ENCODE measurements at regions not wholly inside any gene's neighbourhood (a gene's known extent, or its start where the extent isn't known, plus 50 kb on each side); places are given as distances from the start of the nearest gene placed in this dataset.
A peak's percentile ranks its signal among the peaks of the same experiment; 100 is the strongest.

DNA sequence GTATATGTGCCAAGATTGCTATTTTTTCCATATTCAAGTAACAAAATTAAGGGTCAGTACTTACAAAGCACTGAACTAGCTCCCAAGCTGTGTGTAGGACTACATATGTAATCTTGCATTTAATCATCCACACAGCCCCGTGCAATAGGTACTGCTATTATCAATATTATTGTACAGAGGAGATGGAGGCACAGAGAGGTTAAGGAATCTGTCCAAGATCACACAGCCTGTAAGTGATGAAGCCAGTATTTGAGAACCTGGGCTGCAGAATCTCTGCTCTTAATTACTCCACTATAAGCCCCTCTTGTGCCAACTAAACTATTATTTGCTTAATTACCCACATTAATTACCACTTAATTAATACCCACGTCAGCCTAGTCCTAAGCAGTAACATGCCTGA is 134.1 kb downstream of the KATNIP start:
- Mint-ChIP-seq H3K4me3 (no peak overlapping the region), H3K4me1 (no peaks in the 10 kb centered on the region), H3K27ac (peak overlapping the region in 1 of 7 donors; percentile 24), H3K36me3 (peaks cover 34 to 42% of the 10 kb centered on the region in 2 donors), H3K27me3 (ENCODE audit: low read depth in 3 of 3) (no peaks in the 10 kb centered on the region), H3K9me3 (no peaks in the 10 kb centered on the region)
- Histone ChIP-seq H3K4me1 (ENCODE audit: control insufficient read depth in 1 of 2, insufficient read depth in 2 of 2, low read length in 2 of 2) (no peaks in the 10 kb centered on the region), H3K27me3 (ENCODE audit: control insufficient read depth in 2 of 2, insufficient read depth in 2 of 2, low read length in 2 of 2) (no peaks in the 10 kb centered on the region), H3K9ac (ENCODE audit: insufficient read depth, low read length, poor library complexity, severe bottlenecking) (no peak overlapping the region), H3K36me3 (replicated peaks in 1 of 2; ENCODE audit: control insufficient read depth in 1 of 2, insufficient read depth in 2 of 2, low read length in 2 of 2) (peaks cover 15 to 46% of the 10 kb centered on the region in 2 donors), H3K27ac (ENCODE audit: low read depth in 1 of 2, low read length in 2 of 2) (no peak overlapping the region), H3K9me3 (replicated peaks in 1 of 2; ENCODE audit: control insufficient read depth in 1 of 2, insufficient read depth in 1 of 2, low read length in 2 of 2) (no peaks in the 10 kb centered on the region), H3K79me2 (ENCODE audit: insufficient read depth, low read length) (no peaks in the 10 kb centered on the region), H3K4me3 (replicated peaks in 1 of 3; ENCODE audit: low read depth in 2 of 3, low read length in 3 of 3) (no peak overlapping the region), H2AFZ (ENCODE audit: insufficient read depth, low read depth, low read length, poor library complexity, severe bottlenecking) (no peak overlapping the region), H3K4me2 (replicated peaks; ENCODE audit: extremely low read depth, low read length, poor library complexity, severe bottlenecking) (no peak overlapping the region), H4K20me1 (ENCODE audit: insufficient read depth, low read length) (no peaks in the 10 kb centered on the region)
- WGBS (ENCODE audit: insufficient coverage), result no CpG with 5 or more reads among the region's 2 CpGs
- no peak for DNase-seq
- intact Hi-C loops (cut with micrococcal nuclease), result no loop called here
- TF ChIP-seq, protein P1, sequence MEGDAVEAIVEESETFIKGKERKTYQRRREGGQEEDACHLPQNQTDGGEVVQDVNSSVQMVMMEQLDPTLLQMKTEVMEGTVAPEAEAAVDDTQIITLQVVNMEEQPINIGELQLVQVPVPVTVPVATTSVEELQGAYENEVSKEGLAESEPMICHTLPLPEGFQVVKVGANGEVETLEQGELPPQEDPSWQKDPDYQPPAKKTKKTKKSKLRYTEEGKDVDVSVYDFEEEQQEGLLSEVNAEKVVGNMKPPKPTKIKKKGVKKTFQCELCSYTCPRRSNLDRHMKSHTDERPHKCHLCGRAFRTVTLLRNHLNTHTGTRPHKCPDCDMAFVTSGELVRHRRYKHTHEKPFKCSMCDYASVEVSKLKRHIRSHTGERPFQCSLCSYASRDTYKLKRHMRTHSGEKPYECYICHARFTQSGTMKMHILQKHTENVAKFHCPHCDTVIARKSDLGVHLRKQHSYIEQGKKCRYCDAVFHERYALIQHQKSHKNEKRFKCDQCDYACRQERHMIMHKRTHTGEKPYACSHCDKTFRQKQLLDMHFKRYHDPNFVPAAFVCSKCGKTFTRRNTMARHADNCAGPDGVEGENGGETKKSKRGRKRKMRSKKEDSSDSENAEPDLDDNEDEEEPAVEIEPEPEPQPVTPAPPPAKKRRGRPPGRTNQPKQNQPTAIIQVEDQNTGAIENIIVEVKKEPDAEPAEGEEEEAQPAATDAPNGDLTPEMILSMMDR (IDR thresholded peaks at IDR 0.05), result no peak

DNA sequence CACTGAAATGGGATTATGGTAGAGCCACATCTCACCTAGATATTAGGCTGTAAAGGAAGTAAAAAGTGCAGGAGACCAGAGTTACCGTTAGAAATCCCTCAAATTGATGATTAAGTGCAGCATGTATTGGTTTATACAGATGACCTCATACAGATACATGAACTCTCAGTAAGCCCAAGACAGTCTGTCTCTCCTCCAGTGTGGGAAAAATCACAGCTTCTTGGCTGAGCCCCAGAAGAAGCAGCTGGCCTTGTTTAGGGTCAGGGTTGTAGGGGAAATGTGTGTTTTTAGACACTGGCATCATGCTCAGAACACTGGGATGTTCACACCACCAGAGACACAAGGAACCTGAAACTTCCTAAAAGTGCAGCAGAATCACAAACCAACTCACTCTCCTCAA is 135.9 kb downstream of the KATNIP start:
- Histone ChIP-seq H3K27ac (ENCODE audit: low read depth in 1 of 2, low read length in 2 of 2) (no peak overlapping the region), H3K9me3 (replicated peaks in 1 of 2; ENCODE audit: control insufficient read depth in 1 of 2, insufficient read depth in 1 of 2, low read length in 2 of 2) (no peaks in the 10 kb centered on the region), H3K27me3 (ENCODE audit: control insufficient read depth in 2 of 2, insufficient read depth in 2 of 2, low read length in 2 of 2) (no peaks in the 10 kb centered on the region), H2AFZ (ENCODE audit: insufficient read depth, low read depth, low read length, poor library complexity, severe bottlenecking) (no peak overlapping the region), H3K4me3 (replicated peaks in 1 of 3; ENCODE audit: low read depth in 2 of 3, low read length in 3 of 3) (no peak overlapping the region), H3K36me3 (replicated peaks in 1 of 2; ENCODE audit: control insufficient read depth in 1 of 2, insufficient read depth in 2 of 2, low read length in 2 of 2) (peaks cover 10 to 33% of the 10 kb centered on the region in 2 donors), H3K79me2 (ENCODE audit: insufficient read depth, low read length) (no peaks in the 10 kb centered on the region), H3K9ac (ENCODE audit: insufficient read depth, low read length, poor library complexity, severe bottlenecking) (no peak overlapping the region), H4K20me1 (ENCODE audit: insufficient read depth, low read length) (no peaks in the 10 kb centered on the region), H3K4me1 (ENCODE audit: control insufficient read depth in 1 of 2, insufficient read depth in 2 of 2, low read length in 2 of 2) (no peaks in the 10 kb centered on the region), H3K4me2 (replicated peaks; ENCODE audit: extremely low read depth, low read length, poor library complexity, severe bottlenecking) (no peak overlapping the region)
- WGBS (ENCODE audit: insufficient coverage), result no CpG with 5 or more reads among the region's 1 CpG
- DNase-seq, result no peak
- Mint-ChIP-seq H3K27me3 (ENCODE audit: low read depth in 3 of 3) (no peaks in the 10 kb centered on the region), H3K4me1 (no peaks in the 10 kb centered on the region), H3K36me3 (peaks cover 26 to 31% of the 10 kb centered on the region in 2 donors), H3K9me3 (no peaks in the 10 kb centered on the region), H3K27ac (no peak overlapping the region), H3K4me3 (no peak overlapping the region)
- intact Hi-C loops (cut with micrococcal nuclease), result no loop called here
- TF ChIP-seq, protein P1 (IDR thresholded peaks at IDR 0.05), result no peak

Measured in CD14-positive monocyte (primary cell).